B cell (primary cell): ENCODE measurements at regions not wholly inside any gene's neighbourhood (a gene's known extent, or its start where the extent isn't known, plus 50 kb on each side); places are given as distances from the start of the nearest gene placed in this dataset.

ENCODE experiments used
- ATAC-seq: fragments of 200-7000 bp; cut with Tn5 transposase; one replicate; pipeline ENCODE4 v1.10.0; 2021; ENCODE audit warnings: low read depth, mild to moderate bottlenecking, moderate number of reproducible peaks, moderate library complexity
- CTCF ChIA-PET: fragments of 350-600 bp; sonication (Branson Sonifier 250); formaldehyde crosslinking; loops from one replicate; lab custom pipeline; 2021; ENCODE audit warnings: antibody characterized with exemption, inconsistent platforms; lab: Charles Lee
- POLR2A ChIA-PET: fragments of 350-600 bp; sonication (Branson Sonifier 250); formaldehyde crosslinking; loops from one replicate; lab custom pipeline; 2021; ENCODE audit warnings: antibody characterized with exemption; lab: Charles Lee
- DNase-seq: peaks from one replicate; pipeline ENCODE4 v3.0.0; 2013
- H2AFZ ChIP-seq: 2 replicates; pipeline ENCODE4 v1.6.1; 2012; ENCODE audit warnings: mild to moderate bottlenecking, low read depth, low read length; ENCODE audit not compliant: insufficient read depth, poor library complexity, severe bottlenecking
- H3K27ac ChIP-seq, 2 donors: 1 replicate in 1 of 2; 2 replicates in 1 of 2; pipeline ENCODE4 v1.5.1; 2012 to 2013; ENCODE audit warnings: low read length in 2 of 2, mild to moderate bottlenecking in 2 of 2, moderate library complexity in 1 of 2
- H3K27me3 ChIP-seq, 4 experiments: fragments of 200-600 bp in 1 of 4; sonication (generic) in 1 of 4; replicated peaks in 1 of 4; 1 replicate in 2 of 4; 2 replicates in 2 of 4; pipeline versions ENCODE4 v1.6.1 to v1.7.0; 2013 to 2016; ENCODE audit warnings: low read length in 3 of 4, mild to moderate bottlenecking in 2 of 4, mixed read lengths in 1 of 4, moderate library complexity in 1 of 4; ENCODE audit not compliant: insufficient read depth in 4 of 4, control insufficient read depth in 3 of 4; ENCODE audit errors: control extremely low read depth in 1 of 4
- H3K36me3 ChIP-seq, 2 experiments: replicated peaks in 1 of 2; 1 replicate in 1 of 2; 2 replicates in 1 of 2; pipeline versions ENCODE4 v1.6.1 to v1.7.1; 2013; ENCODE audit warnings: low read length in 1 of 2; ENCODE audit not compliant: insufficient read depth in 2 of 2, control insufficient read depth in 1 of 2; ENCODE audit errors: control extremely low read depth in 1 of 2, extremely low read depth in 1 of 2
- H3K4me1 ChIP-seq, 2 donors: fragments of 200-600 bp in 1 of 2; sonication (generic) in 1 of 2; 1 replicate in 1 of 2; 2 replicates in 1 of 2; pipeline versions ENCODE4 v1.5.1 to v1.6.1; 2013 to 2017; ENCODE audit warnings: low read length in 2 of 2; ENCODE audit not compliant: control insufficient read depth in 2 of 2, insufficient read depth in 2 of 2
- H3K4me2 ChIP-seq: replicated peaks from 2 replicates; pipeline ENCODE3; 2012; ENCODE audit warnings: mild to moderate bottlenecking, low read depth, low read length; ENCODE audit not compliant: poor library complexity, severe bottlenecking
- H3K4me3 ChIP-seq, 5 experiments: fragments of 200-600 bp in 1 of 5; sonication (generic) in 1 of 5; 1 replicate in 3 of 5; 2 replicates in 2 of 5; pipeline versions ENCODE4 v1.5.1 to v1.7.0; 2011 to 2016; ENCODE audit warnings: low read length in 4 of 5, mild to moderate bottlenecking in 4 of 5, low read depth in 2 of 5, control low read depth in 1 of 5, moderate library complexity in 1 of 5; ENCODE audit not compliant: insufficient read depth in 1 of 5; ENCODE audit errors: control extremely low read depth in 1 of 5, extremely low read depth in 1 of 5
- H3K79me2 ChIP-seq: fragments of 200-600 bp; sonication (generic); one replicate; pipeline ENCODE4 v1.6.0; 2016; ENCODE audit warnings: low read length; ENCODE audit not compliant: control insufficient read depth, insufficient read depth
- H3K9ac ChIP-seq: fragments of 200-600 bp; sonication (generic); 2 replicates; pipeline ENCODE4 v1.6.1; 2017; ENCODE audit warnings: mild to moderate bottlenecking, low read length, moderate library complexity
- H3K9me3 ChIP-seq, 3 donors: one replicate each; pipeline versions ENCODE4 v1.6.1 to v1.7.1; 2013; ENCODE audit warnings: low read length in 2 of 3; ENCODE audit not compliant: control insufficient read depth in 2 of 3, insufficient read depth in 1 of 3; ENCODE audit errors: control extremely low read depth in 1 of 3
- H4K20me1 ChIP-seq: 2 replicates; pipeline ENCODE4 v1.6.0; 2012; ENCODE audit warnings: mild to moderate bottlenecking, low read length; ENCODE audit not compliant: insufficient read depth, control insufficient read depth, poor library complexity, severe bottlenecking
- H3K27ac Mint-ChIP-seq: one replicate; pipeline ENCODE4 v1.8.0; 2021; ENCODE audit warnings: mixed read lengths
- H3K27me3 Mint-ChIP-seq: one replicate; pipeline ENCODE4 v1.8.0; 2021; ENCODE audit warnings: mixed read lengths
- H3K4me1 Mint-ChIP-seq: one replicate; pipeline ENCODE4 v1.8.0; 2021; ENCODE audit warnings: mixed read lengths
- H3K4me3 Mint-ChIP-seq: one replicate; pipeline ENCODE4 v1.8.0; 2021; ENCODE audit warnings: mixed read lengths
- H3K9me3 Mint-ChIP-seq: one replicate; pipeline ENCODE4 v1.8.0; 2022; ENCODE audit warnings: mixed read lengths; ENCODE audit not compliant: insufficient read depth
- CTCF ChIP-seq: fragments of 200-600 bp; IDR thresholded peaks from one replicate; pipeline ENCODE4 v1.8.0; 2022; ENCODE audit warnings: antibody characterized with exemption, mild to moderate bottlenecking
- EZH2 ChIP-seq: IDR thresholded peaks from 2 replicates; pipeline ENCODE4 v1.6.1; 2012; ENCODE audit warnings: borderline replicate concordance, low read depth, mild to moderate bottlenecking, moderate library complexity, low read length; ENCODE audit not compliant: insufficient read depth, poor library complexity, severe bottlenecking
- whole genome bisulfite sequencing: methylation state at CpG from one replicate; pipeline ENCODE4 v1.1.5; 2013; ENCODE audit warnings: missing lambda C conversion rate; ENCODE audit not compliant: insufficient coverage; 5-methylcytosine and 5-hydroxymethylcytosine counted together
- intact Hi-C: fragments of 100-400 bp; cut with micrococcal nuclease; formaldehyde crosslinking; loops from one replicate; pipeline ENCODE4 v1.10.0; 2022

- H3K27me3 Mint-ChIP-seq, result peaks cover 28% of the 10 kb centered on the region
- H3K79me2 ChIP-seq, result no peaks in the 10 kb centered on the region
Observed at GRCh38 chr2:41968182-41968578, 79.6 kb upstream of the PKDCC start.

GRCh38 chr2:41970988-41971660 is 76.7 kb upstream of the PKDCC start:
- no peak overlapping the region for H3K4me2 ChIP-seq
- no peaks in the 10 kb centered on the region for H4K20me1 ChIP-seq
- Mint-ChIP-seq H3K4me3 (no peak overlapping the region), H3K27me3 (peaks cover 16% of the 10 kb centered on the region), H3K9me3 (no peaks in the 10 kb centered on the region), H3K4me1 (no peaks in the 10 kb centered on the region), H3K27ac (no peak overlapping the region)
- H3K9ac ChIP-seq, result no peak overlapping the region
- no peaks in the 10 kb centered on the region for H3K36me3 ChIP-seq
- no peaks in the 10 kb centered on the region for H3K79me2 ChIP-seq
- H3K27ac ChIP-seq, result no peak overlapping the region
- POLR2A ChIA-PET, result no interaction called here
- TF ChIP-seq CTCF (no peak), EZH2 (no peak)
- H3K4me3 ChIP-seq, result no peak overlapping the region
- no peaks in the 10 kb centered on the region for H3K27me3 ChIP-seq
- no peaks in the 10 kb centered on the region for H3K4me1 ChIP-seq
- intact Hi-C loops, result no loop called here
- ATAC-seq (no peak), DNase-seq (no peak)
- peaks cover 0 to 5% (median 0%) of the 10 kb centered on the region in 3 donors for H3K9me3 ChIP-seq
- CTCF ChIA-PET, result no interaction called here
- 93% methylated on average over 3 of the region's 8 CpGs for whole genome bisulfite sequencing
- no peak overlapping the region for H2AFZ ChIP-seq

More at GRCh38 chr2:41968182-41968578, 79.6 kb upstream of the PKDCC start:
- no peaks in the 10 kb centered on the region for H3K36me3 ChIP-seq
- no peaks in the 10 kb centered on the region for H3K9me3 Mint-ChIP-seq
- TF ChIP-seq CTCF (no peak), EZH2 (no peak)
- H3K27ac Mint-ChIP-seq, result no peak overlapping the region
- no peak overlapping the region for H3K4me3 ChIP-seq
- no peak for ATAC-seq
- H3K27ac ChIP-seq, result no peak overlapping the region
- peaks cover 0 to 3% (median 0%) of the 10 kb centered on the region in 4 experiments for H3K27me3 ChIP-seq
- no peak overlapping the region for H3K4me3 Mint-ChIP-seq
- POLR2A ChIA-PET, result no interaction called here
- intact Hi-C loops, result no loop called here
- H4K20me1 ChIP-seq, result no peaks in the 10 kb centered on the region
- 93% methylated on average over 1 of the region's 2 CpGs for WGBS
- no peaks in the 10 kb centered on the region for H3K4me1 Mint-ChIP-seq
- DNase-seq, result no peak
- no peaks in the 10 kb centered on the region for H3K4me1 ChIP-seq
- no peak overlapping the region for H3K4me2 ChIP-seq
- H2AFZ ChIP-seq, result no peak overlapping the region
- CTCF ChIA-PET, result no interaction called here
- H3K9ac ChIP-seq, result no peak overlapping the region
- no peaks in the 10 kb centered on the region for H3K9me3 ChIP-seq
